Stomach (tissue), 4 donors: ENCODE measurements at regions not wholly inside any gene's neighbourhood (a gene's known extent, or its start where the extent isn't known, plus 50 kb on each side); places are given as distances from the start of the nearest gene placed in this dataset.

Source experiments
- EP300 ChIP-seq: sonication (generic); formaldehyde crosslinking; IDR thresholded peaks from one replicate; pipeline ENCODE4 v1.6.1; 2017; ENCODE audit warnings: antibody characterized with exemption
- POLR2A ChIP-seq, 4 donors: fragments of 450-650 bp; IDR thresholded peaks; one replicate each; pipeline ENCODE4 v1.6.1; 2016; ENCODE audit warnings: antibody characterized with exemption in 4 of 4, control low read depth in 2 of 4, mild to moderate bottlenecking in 1 of 4, moderate library complexity in 1 of 4
- POLR2AphosphoS5 ChIP-seq, 3 donors: sonication (generic); formaldehyde crosslinking; IDR thresholded peaks; one replicate each; pipeline ENCODE4 v1.6.1; 2016; ENCODE audit warnings: antibody characterized with exemption in 3 of 3

GRCh38 chr2:59390581-59390980 lies 1149.5 kb upstream of the FANCL start:
- no peak for TF ChIP-seq EP300
- no peak for TF ChIP-seq POLR2A (IDR thresholded peaks at IDR 0.05)
- no peak for TF ChIP-seq POLR2AphosphoS5 (IDR thresholded peaks at IDR 0.05)
